ENCODE measurements at regions not wholly inside any gene's neighbourhood (a gene's known extent, or its start where the extent isn't known, plus 50 kb on each side); places are given as distances from the start of the nearest gene placed in this dataset.
"Not testable (repeated sequence)": the region's sequence is repeated elsewhere in the genome, so short reads cannot be mapped to it uniquely, and the experiment has no call there.

GRCh38 chr5:143521141-143521540 lies 117.7 kb upstream of the NR3C1 start:
- POLR2A ChIA-PET, result no interaction called here

GRCh38 chr5:143519215-143519614 lies 115.7 kb upstream of the NR3C1 start:
- CTCF ChIA-PET, result interaction anchor here (1.5 to 1.9 kb wide), 2 partner anchors 8 to 17 kb away, joined by 3 to 6 read pairs; no protein-coding TSS in a partner anchor
- POLR2A ChIA-PET; DNase-seq (ENCODE audit: extremely low spot score): not testable (repeated sequence)

More at GRCh38 chr5:143521141-143521540, 117.7 kb upstream of the NR3C1 start:
- CTCF ChIA-PET, result interaction anchor here (1.0 to 1.9 kb wide), 4 partner anchors 10 to 304 kb away, joined by 3 to 6 read pairs (median 4); no protein-coding TSS in a partner anchor
- no peak for TF ChIP-seq CTCF (IDR thresholded peaks at IDR 0.05; ENCODE audit: control extremely low read depth, extremely low read depth, low read depth, missing control alignments)
- DNase-seq (ENCODE audit: extremely low spot score), result no peak

- CTCF ChIA-PET, result interaction anchor here (0.7 to 1.5 kb wide), 3 partner anchors 16 to 72 kb away, joined by 3 read pairs; no protein-coding TSS in a partner anchor
- POLR2A ChIA-PET; DNase-seq (ENCODE audit: extremely low spot score): not testable (repeated sequence)
Measured at GRCh38 chr5:143517824-143518223, 114.3 kb upstream of the NR3C1 start.

- ChIA-PET POLR2A (no interaction called here), CTCF (no interaction called here)
- TF ChIP-seq CTCF (IDR thresholded peaks at IDR 0.05; ENCODE audit: control extremely low read depth, extremely low read depth, low read depth, missing control alignments), result no peak
- no peak for DNase-seq (ENCODE audit: extremely low spot score)
Measured at GRCh38 chr5:143516249-143516648, 112.8 kb upstream of the NR3C1 start.

- TF ChIP-seq CTCF (IDR thresholded peaks at IDR 0.05; ENCODE audit: control extremely low read depth, extremely low read depth, low read depth, missing control alignments), result no peak
- POLR2A ChIA-PET, result no interaction called here
Measured at GRCh38 chr5:143515829-143516228, 112.3 kb upstream of the NR3C1 start.

GRCh38 chr5:143514616-143515335 lies 111.3 kb upstream of the NR3C1 start:
- ChIA-PET POLR2A (no interaction called here), CTCF (interaction anchor here (0.7 to 1.6 kb wide), 4 partner anchors 13 to 255 kb away, joined by 3 read pairs; no protein-coding TSS in a partner anchor)
- no peak for TF ChIP-seq CTCF (IDR thresholded peaks at IDR 0.05; ENCODE audit: control extremely low read depth, extremely low read depth, low read depth, missing control alignments)
- no peak for DNase-seq (ENCODE audit: extremely low spot score)

More at GRCh38 chr5:143515829-143516228, 112.3 kb upstream of the NR3C1 start:
- DNase-seq (ENCODE audit: extremely low spot score), result no peak
- CTCF ChIA-PET, result no interaction called here

- no peak for TF ChIP-seq CTCF (IDR thresholded peaks at IDR 0.05; ENCODE audit: control extremely low read depth, extremely low read depth, low read depth, missing control alignments)
- CTCF ChIA-PET, result interaction anchor here (1.1 to 1.6 kb wide), 2 partner anchors 12 to 53 kb away, joined by 3 read pairs; no protein-coding TSS in a partner anchor
- POLR2A ChIA-PET, result no interaction called here
- DNase-seq (ENCODE audit: extremely low spot score), result no peak
Measured at GRCh38 chr5:143513720-143514119, 110.2 kb upstream of the NR3C1 start.
